H1 (cell line): ENCODE measurements at regions not wholly inside any gene's neighbourhood (a gene's known extent, or its start where the extent isn't known, plus 50 kb on each side); places are given as distances from the start of the nearest gene placed in this dataset.

ENCODE experiments used
- CTCF ChIA-PET: fragments of 300-600 bp; sonication (Branson Sonifier 250); formaldehyde crosslinking; loops from one replicate; lab custom pipeline; 2021; ENCODE audit not compliant: partially characterized antibody; lab: Charles Lee
- POLR2A ChIA-PET: fragments of 300-600 bp; sonication (Branson Sonifier 250); formaldehyde crosslinking; loops from one replicate; lab custom pipeline; 2021; ENCODE audit warnings: inconsistent platforms; ENCODE audit not compliant: partially characterized antibody; lab: Charles Lee
- DNase-seq, 2 experiments: peaks; one replicate each; pipeline versions ENCODE4 v3.0.0 to v3.0.0-alpha.2; 2010 to 2022; ENCODE audit warnings: low spot score in 2 of 2, low read depth in 1 of 2, mixed read lengths in 1 of 2
- FAIRE-seq: peaks from 2 replicates; lab custom pipeline; 2011; peaks lifted over from hg19 to GRCh38; lab: Jason Lieb, UNC
- H2AFZ ChIP-seq: 2 replicates; pipeline ENCODE4 v1.8.1; 2012; ENCODE audit warnings: low read length, inconsistent platforms
- H2AK5ac ChIP-seq: 2 replicates; pipeline ENCODE4 v1.6.1; 2013; ENCODE audit warnings: low read depth, low read length
- H2BK120ac ChIP-seq: replicated peaks from 2 replicates; pipeline ENCODE3; 2013; ENCODE audit warnings: low read depth, low read length, inconsistent platforms
- H2BK12ac ChIP-seq: 2 replicates; pipeline ENCODE4 v1.6.1; 2013; ENCODE audit warnings: low read depth, low read length
- H2BK15ac ChIP-seq: 2 replicates; pipeline ENCODE4 v1.6.1; 2013; ENCODE audit warnings: low read length
- H2BK20ac ChIP-seq: 2 replicates; pipeline ENCODE4 v1.6.1; 2013; ENCODE audit warnings: low read length
- H2BK5ac ChIP-seq: 2 replicates; pipeline ENCODE4 v1.6.1; 2013; ENCODE audit warnings: low read depth, low read length
- H3K14ac ChIP-seq: 2 replicates; pipeline ENCODE4 v1.6.1; 2013; ENCODE audit warnings: inconsistent platforms; ENCODE audit not compliant: insufficient read length
- H3K18ac ChIP-seq: 2 replicates; pipeline ENCODE4 v1.6.1; 2013; ENCODE audit warnings: low read length; ENCODE audit errors: extremely low read depth
- H3K23ac ChIP-seq: 2 replicates; pipeline ENCODE4 v1.6.1; 2013; ENCODE audit warnings: inconsistent platforms; ENCODE audit not compliant: insufficient read length
- H3K23me2 ChIP-seq: 2 replicates; pipeline ENCODE4 v1.6.1; 2013; ENCODE audit warnings: low read depth, low read length
- H3K27ac ChIP-seq: 2 replicates; pipeline ENCODE4 v1.6.1; 2011; ENCODE audit warnings: low read depth, low read length, inconsistent platforms
- H3K27me3 ChIP-seq, 4 experiments: replicated peaks in 1 of 4; 1 replicate in 1 of 4; 2 replicates in 3 of 4; pipeline versions ENCODE4 v1.6.1 to v1.8.1; 2011 to 2013; ENCODE audit warnings: low read length in 3 of 4, mild to moderate bottlenecking in 3 of 4, inconsistent platforms in 2 of 4, mixed read lengths in 2 of 4, moderate library complexity in 1 of 4; ENCODE audit not compliant: control insufficient read depth in 3 of 4, insufficient read depth in 3 of 4; ENCODE audit errors: extremely low read depth in 1 of 4
- H3K36me3 ChIP-seq, 4 experiments: 2 replicates each; pipeline versions ENCODE4 v1.6.1 to v1.8.1; 2011 to 2013; ENCODE audit warnings: mild to moderate bottlenecking in 4 of 4, low read length in 3 of 4, moderate library complexity in 2 of 4, control low read depth in 1 of 4, inconsistent platforms in 1 of 4; ENCODE audit not compliant: insufficient read depth in 4 of 4, control insufficient read depth in 2 of 4
- H3K4ac ChIP-seq: replicated peaks from 2 replicates; pipeline ENCODE3; 2013; ENCODE audit warnings: low read length, low read depth, mixed read lengths, inconsistent platforms; ENCODE audit not compliant: insufficient read length
- H3K4me1 ChIP-seq, 4 experiments: replicated peaks in 1 of 4; 1 replicate in 1 of 4; 2 replicates in 3 of 4; pipeline versions ENCODE4 v1.6.1 to v1.8.1; 2011 to 2013; ENCODE audit warnings: low read length in 3 of 4, inconsistent platforms in 2 of 4, mixed read lengths in 1 of 4; ENCODE audit not compliant: insufficient read depth in 4 of 4, control insufficient read depth in 3 of 4
- H3K4me2 ChIP-seq, 2 experiments: 2 replicates each; pipeline versions ENCODE4 v1.6.1 to v1.8.1; 2011 to 2013; ENCODE audit warnings: low read depth in 2 of 2, low read length in 2 of 2, control low read depth in 1 of 2, inconsistent platforms in 1 of 2, mild to moderate bottlenecking in 1 of 2; ENCODE audit not compliant: insufficient read depth in 1 of 2
- H3K4me3 ChIP-seq, 4 experiments: fragments of 200-600, 300-600 bp in 1 of 4; sonication (generic), shearing (Covaris generic), sonication (Bioruptor Twin) in 1 of 4; 2 replicates each; pipeline versions ENCODE4 v1.5.1 to v1.8.1; 2011 to 2016; ENCODE audit warnings: low read length in 4 of 4, low read depth in 3 of 4, control low read depth in 2 of 4, inconsistent platforms in 2 of 4, mild to moderate bottlenecking in 2 of 4, mixed read lengths in 1 of 4, moderate library complexity in 1 of 4; ENCODE audit not compliant: insufficient read depth in 2 of 4; ENCODE audit errors: extremely low read depth in 1 of 4
- H3K56ac ChIP-seq: replicated peaks from 2 replicates; pipeline ENCODE3; 2013; ENCODE audit warnings: low read depth, mild to moderate bottlenecking, mixed read lengths, low read length, inconsistent platforms; ENCODE audit not compliant: insufficient read length
- H3K79me1 ChIP-seq: 2 replicates; pipeline ENCODE4 v1.6.1; 2013; ENCODE audit warnings: low read depth, low read length, control low read depth
- H3K79me2 ChIP-seq, 2 experiments: 2 replicates each; pipeline versions ENCODE4 v1.6.1 to v1.8.1; 2012 to 2013; ENCODE audit warnings: low read length in 2 of 2, mild to moderate bottlenecking in 2 of 2, inconsistent platforms in 1 of 2; ENCODE audit not compliant: insufficient read depth in 2 of 2, control insufficient read depth in 1 of 2
- H3K9ac ChIP-seq, 4 experiments: replicated peaks in 1 of 4; 1 replicate in 1 of 4; 2 replicates in 3 of 4; pipeline versions ENCODE4 v1.6.1 to v1.8.1; 2011 to 2013; ENCODE audit warnings: low read depth in 3 of 4, low read length in 3 of 4, control low read depth in 2 of 4, mild to moderate bottlenecking in 2 of 4, moderate library complexity in 2 of 4, inconsistent platforms in 1 of 4; ENCODE audit errors: extremely low read depth in 1 of 4
- H3K9me3 ChIP-seq, 2 experiments: 2 replicates each; pipeline versions ENCODE4 v1.6.1 to v1.8.1; 2012 to 2013; ENCODE audit warnings: mild to moderate bottlenecking in 2 of 2, moderate library complexity in 2 of 2, control low read depth in 1 of 2, inconsistent platforms in 1 of 2, low read depth in 1 of 2, low read length in 1 of 2, mixed read lengths in 1 of 2; ENCODE audit not compliant: insufficient read depth in 2 of 2
- H4K20me1 ChIP-seq, 2 experiments: replicated peaks in 1 of 2; 2 replicates each; pipeline versions ENCODE3 to v1.8.1; 2011 to 2013; ENCODE audit warnings: inconsistent platforms in 2 of 2, low read length in 2 of 2, mild to moderate bottlenecking in 1 of 2; ENCODE audit not compliant: insufficient read depth in 2 of 2, control insufficient read depth in 1 of 2
- H4K5ac ChIP-seq: 2 replicates; pipeline ENCODE4 v1.6.1; 2013; ENCODE audit warnings: low read length, low read depth, mixed read lengths, inconsistent platforms; ENCODE audit not compliant: insufficient read length
- H4K8ac ChIP-seq: 2 replicates; pipeline ENCODE4 v1.8.0; 2013; ENCODE audit warnings: mild to moderate bottlenecking, moderate library complexity, low read length, inconsistent platforms; ENCODE audit not compliant: insufficient read depth; ENCODE audit errors: extremely low read depth
- H4K91ac ChIP-seq: replicated peaks from 2 replicates; pipeline ENCODE3; 2013; ENCODE audit warnings: low read length, mixed read lengths, inconsistent platforms; ENCODE audit not compliant: insufficient read length
- BCL11A ChIP-seq, 2 experiments: IDR thresholded peaks; one replicate each; pipeline ENCODE4 v1.6.1; 2011; ENCODE audit warnings: low read depth in 2 of 2, low read length in 2 of 2, mild to moderate bottlenecking in 2 of 2
- CHD1 ChIP-seq: IDR thresholded peaks from 2 replicates; pipeline ENCODE4 v1.6.1; 2012; ENCODE audit warnings: low read depth, low read length, improper control_type of control experiment
- EZH2 ChIP-seq: fragments of 200-600 bp; sonication (generic); IDR thresholded peaks from 2 replicates; pipeline ENCODE4 v1.7.1; 2012; ENCODE audit warnings: low read depth, mild to moderate bottlenecking, moderate library complexity, low read length, inconsistent platforms; ENCODE audit not compliant: severe bottlenecking
- RAD21 ChIP-seq, 2 experiments: IDR thresholded peaks in 1 of 2; conservative IDR thresholded peaks in 1 of 2; 2 replicates each; pipeline ENCODE4 v1.6.1; 2011; ENCODE audit warnings: low read depth in 2 of 2, low read length in 2 of 2, improper control_type of control experiment in 1 of 2, inconsistent platforms in 1 of 2, mild to moderate bottlenecking in 1 of 2, moderate library complexity in 1 of 2
- RBBP5 ChIP-seq: IDR thresholded peaks from 2 replicates; pipeline ENCODE4 v1.7.1; 2012; ENCODE audit warnings: low read depth, mild to moderate bottlenecking, inconsistent platforms, low read length, moderate library complexity, borderline replicate concordance
- SIN3A ChIP-seq, 2 experiments: IDR thresholded peaks in 1 of 2; conservative IDR thresholded peaks in 1 of 2; 2 replicates each; pipeline ENCODE4 v1.6.1; 2011 to 2012; ENCODE audit warnings: low read length in 2 of 2, improper control_type of control experiment in 1 of 2, low read depth in 1 of 2, mild to moderate bottlenecking in 1 of 2
- SUZ12 ChIP-seq: fragments of 200-600 bp; sonication (generic); IDR thresholded peaks from 2 replicates; pipeline ENCODE4 v1.6.1; 2012; ENCODE audit warnings: mild to moderate bottlenecking, inconsistent platforms, low read length, moderate library complexity, mixed read lengths
- WGBS, 2 experiments: shearing (Covaris generic) in 1 of 2; methylation state at CpG; one replicate each; pipeline versions ENCODE4 v1.1.6 to v1.1.7; 2013 to 2015; ENCODE audit warnings: low lambda C conversion rate in 2 of 2, mixed read lengths in 2 of 2, inconsistent platforms in 1 of 2, low coverage in 1 of 2, missing lambda C conversion rate in 1 of 2; ENCODE audit not compliant: insufficient replicate concordance in 2 of 2, insufficient coverage in 1 of 2, insufficient read length in 1 of 2; ENCODE audit errors: extremely low coverage in 1 of 2, missing lambda C conversion rate in 1 of 2; 5-methylcytosine and 5-hydroxymethylcytosine counted together
- TF ChIP-seq, protein P1 (sequence below), 3 experiments: IDR thresholded peaks; 1 replicate in 2 of 3; 2 replicates in 1 of 3; pipeline versions ENCODE4 v1.5.1 to v1.6.1; 2011; ENCODE audit warnings: low read length in 3 of 3, mild to moderate bottlenecking in 3 of 3, inconsistent platforms in 2 of 3, low read depth in 1 of 3, moderate library complexity in 1 of 3; ENCODE audit not compliant: insufficient read depth in 1 of 3; ENCODE audit errors: control extremely low read depth in 1 of 3
- TF ChIP-seq, protein P2 (sequence below): IDR thresholded peaks from 2 replicates; pipeline ENCODE4 v1.6.1; 2011; ENCODE audit warnings: low read depth, mild to moderate bottlenecking, low read length; ENCODE audit not compliant: insufficient read depth

DNA sequence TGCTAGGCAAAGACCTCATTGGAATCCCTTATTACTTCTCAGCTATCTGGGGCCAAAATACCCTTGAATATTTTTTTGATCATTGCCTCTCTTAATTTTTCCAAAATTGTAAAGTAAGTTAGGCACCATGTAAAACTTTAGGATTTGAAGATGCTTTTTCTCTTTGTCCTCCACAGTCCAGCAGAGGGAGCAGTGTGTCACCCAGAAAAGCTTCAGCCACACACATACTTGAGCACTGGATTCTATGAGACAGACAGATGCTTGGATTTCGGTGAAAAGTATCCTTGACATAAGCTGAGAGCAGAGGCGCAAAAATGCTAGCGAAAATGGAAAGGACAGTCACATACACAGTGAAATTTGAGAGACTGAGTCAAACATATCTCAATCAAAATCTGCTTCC lies 74.7 kb upstream of the KCNJ3 start:
- peak; percentile 77 for FAIRE-seq
- H4K91ac ChIP-seq: no peak overlapping the region
- H3K18ac ChIP-seq: no peak overlapping the region
- no peak overlapping the region for H3K27ac ChIP-seq
- 58% methylated on average over 3 of the region's 3 CpGs; no CpG with 5 or more reads in 1 of the 2 experiments for whole genome bisulfite sequencing, 2 experiments
- ChIA-PET CTCF (interaction anchor here (0.6 to 2.4 kb wide), 44 partner anchors 8 to 687 kb away, joined by 3 to 9 read pairs (median 3); no protein-coding TSS in a partner anchor), POLR2A (interaction anchor here (0.8 kb wide), 1 partner anchor 26 kb away, joined by 3 read pairs; no protein-coding TSS in a partner anchor)
- DNase-seq: peak in 1 of 2 experiments; percentile 10
- H3K4ac ChIP-seq: no peak overlapping the region
- H2AK5ac ChIP-seq: no peak overlapping the region
- no peak overlapping the region for H3K4me2 ChIP-seq
- H3K79me1 ChIP-seq: no peaks in the 10 kb centered on the region
- H3K56ac ChIP-seq: no peak overlapping the region
- H2BK5ac ChIP-seq: no peak overlapping the region
- H4K20me1 ChIP-seq: no peaks in the 10 kb centered on the region
- H3K4me1 ChIP-seq: peaks cover 0 to 4% (median 0%) of the 10 kb centered on the region in 4 experiments; a peak in 1 of 7 replicates
- H2BK120ac ChIP-seq: no peak overlapping the region
- no peak overlapping the region for H3K14ac ChIP-seq
- no peak overlapping the region for H3K23ac ChIP-seq
- no peaks in the 10 kb centered on the region for H3K27me3 ChIP-seq
- H2BK20ac ChIP-seq: no peak overlapping the region
- H3K4me3 ChIP-seq: no peak overlapping the region
- no peak overlapping the region for H2AFZ ChIP-seq
- no peak overlapping the region for H4K8ac ChIP-seq
- H3K79me2 ChIP-seq: no peaks in the 10 kb centered on the region
- no peak overlapping the region for H2BK15ac ChIP-seq
- no peak overlapping the region for H4K5ac ChIP-seq
- no peaks in the 10 kb centered on the region for H3K23me2 ChIP-seq
- no peaks in the 10 kb centered on the region for H3K36me3 ChIP-seq
- H2BK12ac ChIP-seq: no peak overlapping the region
- H3K9ac ChIP-seq: no peak overlapping the region
- no peaks in the 10 kb centered on the region for H3K9me3 ChIP-seq
- TF ChIP-seq, protein P1, sequence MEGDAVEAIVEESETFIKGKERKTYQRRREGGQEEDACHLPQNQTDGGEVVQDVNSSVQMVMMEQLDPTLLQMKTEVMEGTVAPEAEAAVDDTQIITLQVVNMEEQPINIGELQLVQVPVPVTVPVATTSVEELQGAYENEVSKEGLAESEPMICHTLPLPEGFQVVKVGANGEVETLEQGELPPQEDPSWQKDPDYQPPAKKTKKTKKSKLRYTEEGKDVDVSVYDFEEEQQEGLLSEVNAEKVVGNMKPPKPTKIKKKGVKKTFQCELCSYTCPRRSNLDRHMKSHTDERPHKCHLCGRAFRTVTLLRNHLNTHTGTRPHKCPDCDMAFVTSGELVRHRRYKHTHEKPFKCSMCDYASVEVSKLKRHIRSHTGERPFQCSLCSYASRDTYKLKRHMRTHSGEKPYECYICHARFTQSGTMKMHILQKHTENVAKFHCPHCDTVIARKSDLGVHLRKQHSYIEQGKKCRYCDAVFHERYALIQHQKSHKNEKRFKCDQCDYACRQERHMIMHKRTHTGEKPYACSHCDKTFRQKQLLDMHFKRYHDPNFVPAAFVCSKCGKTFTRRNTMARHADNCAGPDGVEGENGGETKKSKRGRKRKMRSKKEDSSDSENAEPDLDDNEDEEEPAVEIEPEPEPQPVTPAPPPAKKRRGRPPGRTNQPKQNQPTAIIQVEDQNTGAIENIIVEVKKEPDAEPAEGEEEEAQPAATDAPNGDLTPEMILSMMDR (IDR thresholded peaks at IDR 0.05; ENCODE audit: control extremely low read depth in 1 of 3, insufficient read depth in 1 of 3, low read depth in 1 of 3, low read length in 3 of 3): peak; percentile 23 to 81 (median 77)
- TF ChIP-seq BCL11A (IDR thresholded peaks at IDR 0.05; ENCODE audit: low read depth in 2 of 2, low read length in 2 of 2) (no peak), RAD21 (IDR thresholded peaks at IDR 0.05 in 1 of 2, conservative IDR thresholded peaks at IDR 0.05 in 1 of 2; ENCODE audit: low read depth in 2 of 2, low read length in 2 of 2) (peak; percentile 78), SIN3A (conservative IDR thresholded peaks at IDR 0.05 in 1 of 2, IDR thresholded peaks at IDR 0.05 in 1 of 2; ENCODE audit: low read depth in 1 of 2, low read length in 2 of 2) (no peak), SUZ12 (no peak), EZH2 (no peak), RBBP5 (no peak), CHD1 (no peak)
- TF ChIP-seq, protein P2, sequence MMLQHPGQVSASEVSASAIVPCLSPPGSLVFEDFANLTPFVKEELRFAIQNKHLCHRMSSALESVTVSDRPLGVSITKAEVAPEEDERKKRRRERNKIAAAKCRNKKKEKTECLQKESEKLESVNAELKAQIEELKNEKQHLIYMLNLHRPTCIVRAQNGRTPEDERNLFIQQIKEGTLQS: no peak
